ENCODE measurements at regions not wholly inside any gene's neighbourhood (a gene's known extent, or its start where the extent isn't known, plus 50 kb on each side); places are given as distances from the start of the nearest gene placed in this dataset.
"Not testable (repeated sequence)": the region's sequence is repeated elsewhere in the genome, so short reads cannot be mapped to it uniquely, and the experiment has no call there.

- H3K9me3 ChIP-seq: no peaks in the 10 kb centered on the region
- no peak for ATAC-seq
- no peak overlapping the region for H3K27ac ChIP-seq
- intact Hi-C loops (cut with DNase I): no loop called here
- no peak for DNase-seq
- no peaks in the 10 kb centered on the region for H3K36me3 ChIP-seq
- TF ChIP-seq CTCF (IDR thresholded peaks at IDR 0.05): no peak
- H3K4me3 ChIP-seq: peak overlapping the region; percentile 25
- no peaks in the 10 kb centered on the region for H3K27me3 ChIP-seq
- H3K4me1 ChIP-seq: no peaks in the 10 kb centered on the region
Measured at GRCh38 chr6:168851460-168852375, 401.9 kb downstream of the THBS2 start.

GRCh38 chr6:168850027-168850736, 403.5 kb downstream of the THBS2 start:
- H3K27ac ChIP-seq; H3K9me3 ChIP-seq; DNase-seq; H3K4me1 ChIP-seq; H3K36me3 ChIP-seq; H3K27me3 ChIP-seq; intact Hi-C loops (cut with DNase I); H3K4me3 ChIP-seq: not testable (repeated sequence)
- peak; percentile 34 for ATAC-seq

- H3K4me1 ChIP-seq: no peaks in the 10 kb centered on the region
- no peak overlapping the region for H3K27ac ChIP-seq
- no peaks in the 10 kb centered on the region for H3K9me3 ChIP-seq
- H3K4me3 ChIP-seq: no peak overlapping the region
- no peak for TF ChIP-seq CTCF (IDR thresholded peaks at IDR 0.05)
- H3K36me3 ChIP-seq: no peaks in the 10 kb centered on the region
- ATAC-seq (no peak), DNase-seq (no peak)
- intact Hi-C loops (cut with DNase I): no loop called here
- no peaks in the 10 kb centered on the region for H3K27me3 ChIP-seq
Measured at GRCh38 chr6:168849459-168849858, 404.2 kb downstream of the THBS2 start.

- intact Hi-C loops (cut with DNase I): no loop called here
- H3K27me3 ChIP-seq: no peaks in the 10 kb centered on the region
- H3K4me3 ChIP-seq: no peak overlapping the region
- H3K36me3 ChIP-seq: no peaks in the 10 kb centered on the region
- no peak for ATAC-seq
- no peaks in the 10 kb centered on the region for H3K4me1 ChIP-seq
- H3K27ac ChIP-seq: no peak overlapping the region
- no peaks in the 10 kb centered on the region for H3K9me3 ChIP-seq
- TF ChIP-seq CTCF (IDR thresholded peaks at IDR 0.05): no peak
- no peak for DNase-seq
Measured at GRCh38 chr6:168848797-168849196, 404.8 kb downstream of the THBS2 start.

- TF ChIP-seq CTCF (IDR thresholded peaks at IDR 0.05): no peak
- no peak for ATAC-seq
- no peaks in the 10 kb centered on the region for H3K36me3 ChIP-seq
- H3K27me3 ChIP-seq: no peaks in the 10 kb centered on the region
- no peak overlapping the region for H3K4me3 ChIP-seq
- no peaks in the 10 kb centered on the region for H3K9me3 ChIP-seq
- intact Hi-C loops (cut with DNase I): no loop called here
- no peaks in the 10 kb centered on the region for H3K4me1 ChIP-seq
- DNase-seq: no peak
- no peak overlapping the region for H3K27ac ChIP-seq
Measured at GRCh38 chr6:168844821-168845609, 404.0 kb downstream of the SMOC2 start.

- H3K9me3 ChIP-seq; DNase-seq; H3K4me3 ChIP-seq; H3K36me3 ChIP-seq; H3K27ac ChIP-seq; H3K27me3 ChIP-seq; H3K4me1 ChIP-seq; intact Hi-C loops (cut with DNase I): not testable (repeated sequence)
- ATAC-seq: peak; percentile 34
Measured at GRCh38 chr6:168842632-168843212, 401.7 kb downstream of the SMOC2 start.
